ENCODE measurements at regions not wholly inside any gene's neighbourhood (a gene's known extent, or its start where the extent isn't known, plus 50 kb on each side); places are given as distances from the start of the nearest gene placed in this dataset.

DNA sequence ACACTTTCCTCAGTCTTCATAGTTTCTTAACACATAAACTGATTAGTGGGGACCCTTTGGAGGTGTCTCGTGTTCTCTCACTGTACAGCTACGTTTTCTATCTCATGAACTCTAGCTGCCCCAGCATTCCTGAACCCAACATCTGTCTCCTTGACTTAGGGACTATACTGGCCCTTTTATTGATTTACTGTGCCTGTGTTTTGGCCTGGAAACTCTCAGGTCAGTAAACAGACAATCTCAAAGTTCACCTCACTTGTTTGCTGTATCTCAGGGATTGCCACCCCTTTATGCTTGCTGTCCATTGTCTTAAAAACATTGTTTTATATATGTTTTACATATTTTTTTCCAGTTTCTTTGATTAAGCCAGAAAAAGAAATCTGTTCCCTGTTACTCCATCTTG is 222.8 kb downstream of the FAM170A start:
- no peak for TF ChIP-seq POLR2A (IDR thresholded peaks at IDR 0.05)
- TF ChIP-seq, protein P1, sequence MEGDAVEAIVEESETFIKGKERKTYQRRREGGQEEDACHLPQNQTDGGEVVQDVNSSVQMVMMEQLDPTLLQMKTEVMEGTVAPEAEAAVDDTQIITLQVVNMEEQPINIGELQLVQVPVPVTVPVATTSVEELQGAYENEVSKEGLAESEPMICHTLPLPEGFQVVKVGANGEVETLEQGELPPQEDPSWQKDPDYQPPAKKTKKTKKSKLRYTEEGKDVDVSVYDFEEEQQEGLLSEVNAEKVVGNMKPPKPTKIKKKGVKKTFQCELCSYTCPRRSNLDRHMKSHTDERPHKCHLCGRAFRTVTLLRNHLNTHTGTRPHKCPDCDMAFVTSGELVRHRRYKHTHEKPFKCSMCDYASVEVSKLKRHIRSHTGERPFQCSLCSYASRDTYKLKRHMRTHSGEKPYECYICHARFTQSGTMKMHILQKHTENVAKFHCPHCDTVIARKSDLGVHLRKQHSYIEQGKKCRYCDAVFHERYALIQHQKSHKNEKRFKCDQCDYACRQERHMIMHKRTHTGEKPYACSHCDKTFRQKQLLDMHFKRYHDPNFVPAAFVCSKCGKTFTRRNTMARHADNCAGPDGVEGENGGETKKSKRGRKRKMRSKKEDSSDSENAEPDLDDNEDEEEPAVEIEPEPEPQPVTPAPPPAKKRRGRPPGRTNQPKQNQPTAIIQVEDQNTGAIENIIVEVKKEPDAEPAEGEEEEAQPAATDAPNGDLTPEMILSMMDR (IDR thresholded peaks at IDR 0.05), result no peak
- intact Hi-C loops (cut with DNase I; ENCODE audit: low total_unique reads), result no loop called here
- H3K4me3 ChIP-seq (ENCODE audit: low read depth, poor library complexity, severe bottlenecking), result no peak overlapping the region
- WGBS, 2 donors, result 28 to 37% methylated on average over 2 of the region's 2 CpGs
- no peak for DNase-seq (ENCODE audit: low spot score in 2 of 2)

DNA sequence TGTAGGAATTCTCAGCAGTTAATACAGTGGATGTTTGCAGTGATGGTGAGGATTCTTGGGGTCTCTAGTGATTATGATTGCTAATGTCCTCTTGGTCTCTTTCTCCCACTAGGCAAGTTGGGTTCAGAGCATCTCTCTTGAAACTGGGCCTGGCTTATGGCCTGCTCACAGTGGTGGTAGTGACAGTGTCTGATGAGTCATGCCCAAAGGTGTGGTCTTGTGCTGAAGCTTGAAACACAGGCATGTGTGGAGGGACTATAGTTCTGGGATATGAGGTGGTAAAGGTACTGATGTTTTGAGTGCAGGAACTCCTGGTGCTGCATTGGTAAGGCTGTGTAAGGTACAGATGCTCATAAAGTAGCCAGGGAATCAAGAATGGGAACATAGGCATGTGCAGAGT is 231.1 kb downstream of the FAM170A start:
- DNase-seq (ENCODE audit: low spot score in 2 of 2), result no peak
- intact Hi-C loops (cut with DNase I; ENCODE audit: low total_unique reads), result no loop called here
- no peak for TF ChIP-seq POLR2A (IDR thresholded peaks at IDR 0.05)
- TF ChIP-seq, protein P1 (IDR thresholded peaks at IDR 0.05), result no peak
- H3K4me3 ChIP-seq (ENCODE audit: low read depth, poor library complexity, severe bottlenecking), result no peak overlapping the region

DNA sequence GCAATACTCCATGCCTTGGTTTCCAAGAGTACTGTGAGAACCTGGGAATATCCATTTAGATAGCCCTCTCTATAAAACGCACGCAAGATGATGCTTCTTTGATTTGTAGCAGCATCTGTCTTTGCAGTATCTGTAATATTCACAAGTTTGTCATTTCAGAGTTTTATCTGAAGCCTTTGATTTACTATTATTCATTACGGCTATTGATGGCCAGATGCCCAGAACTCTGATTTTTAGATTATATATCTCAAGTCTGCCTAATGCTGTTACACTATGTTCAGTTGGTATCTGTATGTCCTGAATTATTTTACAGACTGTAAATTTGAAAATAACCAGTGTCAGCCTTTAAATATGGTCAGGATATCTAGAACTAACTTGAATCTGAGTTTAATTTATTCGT is 233.3 kb downstream of the FAM170A start:
- WGBS, 2 donors, result 69 to 74% methylated on average over 4 of the region's 4 CpGs
- no peak overlapping the region for H3K4me3 ChIP-seq (ENCODE audit: low read depth, poor library complexity, severe bottlenecking)
- intact Hi-C loops (cut with DNase I; ENCODE audit: low total_unique reads), result no loop called here
- TF ChIP-seq, protein P1 (IDR thresholded peaks at IDR 0.05), result no peak
- no peak for TF ChIP-seq POLR2A (IDR thresholded peaks at IDR 0.05)
- no peak for DNase-seq (ENCODE audit: low spot score in 2 of 2)

DNA sequence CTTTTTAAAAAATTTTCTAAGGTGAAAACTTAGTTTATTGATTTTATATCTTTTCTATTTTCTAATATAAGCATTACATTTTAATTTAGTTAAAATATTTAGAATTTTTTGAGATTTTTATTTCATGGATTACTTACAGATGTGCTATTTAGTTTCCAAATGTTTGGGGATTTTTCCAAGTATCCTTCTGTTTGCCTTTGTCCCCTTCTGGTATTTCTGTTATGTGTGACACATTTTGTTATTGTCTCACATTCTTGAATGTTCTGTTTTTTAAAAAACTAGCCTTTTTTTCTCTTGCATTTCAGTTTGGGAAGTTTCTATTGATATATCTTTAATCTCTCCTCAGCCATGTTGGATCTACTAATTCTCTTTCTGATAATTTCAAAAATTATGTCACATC is 234.9 kb downstream of the FAM170A start:
- no peak for TF ChIP-seq POLR2A (IDR thresholded peaks at IDR 0.05)
- TF ChIP-seq, protein P1 (IDR thresholded peaks at IDR 0.05), result no peak
- intact Hi-C loops (cut with DNase I; ENCODE audit: low total_unique reads), result no loop called here
- DNase-seq (ENCODE audit: low spot score in 2 of 2), result no peak
- H3K4me3 ChIP-seq (ENCODE audit: low read depth, poor library complexity, severe bottlenecking), result no peak overlapping the region

DNA sequence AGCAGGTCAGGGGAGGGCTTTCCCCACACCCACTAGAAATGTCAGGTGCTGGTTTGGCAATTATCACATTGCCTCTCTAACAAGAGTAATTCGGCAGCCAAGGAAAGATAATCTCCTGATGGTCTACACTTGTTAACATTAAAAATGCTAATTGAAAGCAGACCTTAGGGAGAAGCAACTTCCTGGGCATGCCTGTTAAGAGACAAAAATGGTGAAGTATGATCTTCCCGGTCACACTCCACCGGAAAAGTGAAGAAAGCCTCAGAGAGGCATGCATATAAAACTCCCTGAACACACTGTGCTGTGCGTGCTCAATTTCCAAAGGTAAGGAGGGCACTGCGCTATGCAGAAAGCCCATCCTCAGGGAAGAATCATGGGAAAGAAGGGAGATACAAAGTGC is 244.3 kb downstream of the FAM170A start:
- no peak overlapping the region for H3K4me3 ChIP-seq (ENCODE audit: low read depth, poor library complexity, severe bottlenecking)
- WGBS, 2 donors, result 78 to 80% methylated on average over 5 of the region's 5 CpGs
- DNase-seq (ENCODE audit: low spot score in 2 of 2), result no peak
- TF ChIP-seq, protein P1 (IDR thresholded peaks at IDR 0.05), result no peak
- no peak for TF ChIP-seq POLR2A (IDR thresholded peaks at IDR 0.05)
- intact Hi-C loops (cut with DNase I; ENCODE audit: low total_unique reads), result no loop called here

DNA sequence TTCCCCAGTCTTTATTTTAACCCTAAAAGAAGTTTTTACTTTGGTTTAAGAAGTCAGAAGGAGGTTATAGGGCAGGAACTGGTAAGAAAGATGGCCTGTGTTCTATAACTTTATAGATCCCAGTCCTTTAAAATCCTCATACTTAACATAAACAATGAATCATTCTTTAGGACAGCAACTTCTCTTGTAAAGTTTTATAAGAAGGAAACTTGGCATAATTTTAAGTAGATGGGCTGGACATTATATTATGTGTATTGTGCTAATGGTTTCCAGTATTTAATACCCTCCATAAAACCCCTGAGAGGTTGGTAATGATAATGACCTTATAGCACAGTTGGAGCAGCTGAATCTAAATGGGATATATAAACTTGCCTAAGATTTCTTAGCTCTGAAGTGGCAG is 247.2 kb downstream of the FAM170A start:
- intact Hi-C loops (cut with DNase I; ENCODE audit: low total_unique reads), result no loop called here
- no peak for TF ChIP-seq POLR2A (IDR thresholded peaks at IDR 0.05)
- TF ChIP-seq, protein P1 (IDR thresholded peaks at IDR 0.05), result no peak
- H3K4me3 ChIP-seq (ENCODE audit: low read depth, poor library complexity, severe bottlenecking), result no peak overlapping the region
- no peak for DNase-seq (ENCODE audit: low spot score in 2 of 2)
